Loucy (cell line): ENCODE measurements at regions not wholly inside any gene's neighbourhood (a gene's known extent, or its start where the extent isn't known, plus 50 kb on each side); places are given as distances from the start of the nearest gene placed in this dataset.

Experiments
- EZH2phosphoT487 ChIP-seq: fragments of 200-600 bp; IDR thresholded peaks from 2 replicates; pipeline ENCODE4 v1.6.1; 2018; ENCODE audit warnings: antibody characterized with exemption, mild to moderate bottlenecking, moderate library complexity, borderline replicate concordance
- TF ChIP-seq, protein P1 (sequence below): fragments of 200-600 bp; sonication (generic); conservative IDR thresholded peaks from 2 replicates; pipeline ENCODE4 v1.5.1; 2014; ENCODE audit warnings: mild to moderate bottlenecking, antibody characterized with exemption, low read length

DNA sequence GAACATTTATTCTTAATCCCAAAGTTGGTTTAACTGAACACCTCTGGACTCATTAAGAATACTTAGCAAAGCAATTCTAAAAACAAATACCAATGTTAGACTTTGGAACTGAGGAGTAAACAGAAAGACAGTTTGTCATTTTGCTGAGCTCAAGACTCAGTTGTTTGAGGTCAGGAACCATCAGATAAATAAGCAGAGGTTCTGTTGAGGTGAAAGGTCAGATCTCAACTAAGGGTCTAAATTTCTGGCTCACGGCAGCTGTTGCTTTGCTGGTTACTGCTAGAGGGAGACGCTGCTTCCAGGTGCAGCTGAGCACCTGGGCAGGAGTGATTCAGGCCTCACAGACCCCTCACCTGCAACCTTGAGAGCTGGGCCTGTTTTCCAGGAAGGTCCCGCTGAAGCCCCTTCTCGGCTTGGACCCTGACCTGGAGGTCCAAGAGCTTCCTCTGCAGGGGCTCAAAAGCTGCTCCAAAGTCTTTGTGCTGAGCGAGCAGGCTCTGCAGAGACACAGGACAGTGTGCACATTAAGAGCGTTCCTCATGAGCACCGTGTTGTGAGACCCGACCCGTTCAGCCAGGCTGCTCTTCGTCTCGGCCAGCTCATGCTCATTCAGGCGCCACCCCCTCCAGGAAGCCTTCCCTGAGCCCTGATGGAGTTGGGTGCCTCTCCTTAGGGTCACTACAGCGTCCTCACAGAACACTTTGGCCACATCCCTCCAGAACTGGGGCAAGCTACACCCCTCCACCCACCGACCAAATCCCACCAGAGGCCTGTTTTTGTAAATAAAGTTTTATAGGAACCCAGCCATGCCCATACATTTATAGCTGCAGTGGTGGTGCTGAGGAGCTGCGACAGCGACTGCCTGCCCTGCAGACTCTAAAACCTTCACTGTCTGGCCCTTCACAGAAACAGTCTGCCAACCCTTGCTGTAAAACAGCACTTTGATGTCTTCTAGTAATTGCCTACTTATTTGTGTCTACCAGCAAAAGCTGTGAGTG lies 72.0 kb downstream of the SYNE3 start:
- TF ChIP-seq, protein P1, sequence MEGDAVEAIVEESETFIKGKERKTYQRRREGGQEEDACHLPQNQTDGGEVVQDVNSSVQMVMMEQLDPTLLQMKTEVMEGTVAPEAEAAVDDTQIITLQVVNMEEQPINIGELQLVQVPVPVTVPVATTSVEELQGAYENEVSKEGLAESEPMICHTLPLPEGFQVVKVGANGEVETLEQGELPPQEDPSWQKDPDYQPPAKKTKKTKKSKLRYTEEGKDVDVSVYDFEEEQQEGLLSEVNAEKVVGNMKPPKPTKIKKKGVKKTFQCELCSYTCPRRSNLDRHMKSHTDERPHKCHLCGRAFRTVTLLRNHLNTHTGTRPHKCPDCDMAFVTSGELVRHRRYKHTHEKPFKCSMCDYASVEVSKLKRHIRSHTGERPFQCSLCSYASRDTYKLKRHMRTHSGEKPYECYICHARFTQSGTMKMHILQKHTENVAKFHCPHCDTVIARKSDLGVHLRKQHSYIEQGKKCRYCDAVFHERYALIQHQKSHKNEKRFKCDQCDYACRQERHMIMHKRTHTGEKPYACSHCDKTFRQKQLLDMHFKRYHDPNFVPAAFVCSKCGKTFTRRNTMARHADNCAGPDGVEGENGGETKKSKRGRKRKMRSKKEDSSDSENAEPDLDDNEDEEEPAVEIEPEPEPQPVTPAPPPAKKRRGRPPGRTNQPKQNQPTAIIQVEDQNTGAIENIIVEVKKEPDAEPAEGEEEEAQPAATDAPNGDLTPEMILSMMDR: no peak
- no peak for TF ChIP-seq EZH2phosphoT487
